ENCODE measurements at regions not wholly inside any gene's neighbourhood (a gene's known extent, or its start where the extent isn't known, plus 50 kb on each side); places are given as distances from the start of the nearest gene placed in this dataset.

GRCh38 chr4:38385093-38386004 lies 278.6 kb upstream of the KLF3 start:
- Histone ChIP-seq H3K4me1 (ENCODE audit: control insufficient read depth in 1 of 2, insufficient read depth in 2 of 2, low read length in 2 of 2) (no peaks in the 10 kb centered on the region), H3K4me3 (replicated peaks in 1 of 2; ENCODE audit: low read depth in 1 of 2, low read length in 2 of 2) (no peak overlapping the region), H3K27ac (ENCODE audit: low read depth, low read length) (no peak overlapping the region), H3K9ac (ENCODE audit: low read length) (no peak overlapping the region), H3K9me3 (ENCODE audit: control insufficient read depth in 1 of 2, insufficient read depth in 1 of 2, low read depth in 1 of 2, low read length in 2 of 2) (no peaks in the 10 kb centered on the region), H2AFZ (ENCODE audit: low read depth, low read length, poor library complexity, severe bottlenecking) (no peak overlapping the region), H4K20me1 (ENCODE audit: insufficient read depth) (no peaks in the 10 kb centered on the region), H3K79me2 (ENCODE audit: insufficient read depth, low read length) (no peaks in the 10 kb centered on the region), H3K9me2 (ENCODE audit: insufficient read depth) (no peaks in the 10 kb centered on the region), H3K4me2 (ENCODE audit: low read length) (no peak overlapping the region), H3K36me3 (ENCODE audit: control insufficient read depth in 1 of 2, insufficient read depth in 2 of 2, low read length in 2 of 2) (no peaks in the 10 kb centered on the region), H3K27me3 (ENCODE audit: insufficient read depth, low read length) (no peaks in the 10 kb centered on the region)
- ATAC-seq (no peak), DNase-seq (ENCODE audit: low read depth, low spot score) (no peak)
- CTCF ChIA-PET, result interaction anchor here (0.9 kb wide), 1 partner anchor 66 kb away, joined by 3 read pairs; no protein-coding TSS in a partner anchor
- BruUV-seq (replicated peaks), result no TSS peak
- TF ChIP-seq ELF1 (IDR thresholded peaks at IDR 0.05; ENCODE audit: borderline replicate concordance, low read depth) (no peak), POLR2A (IDR thresholded peaks at IDR 0.05; ENCODE audit: borderline replicate concordance, extremely low read depth, insufficient read depth, insufficient read length) (no peak), RAD21 (IDR thresholded peaks at IDR 0.05; ENCODE audit: low read depth) (no peak), TCF7L2 (IDR thresholded peaks at IDR 0.05; ENCODE audit: borderline replicate concordance, extremely low read depth, insufficient read depth, insufficient read length) (no peak), CBX3 (IDR thresholded peaks at IDR 0.05; ENCODE audit: low read depth) (no peak), CTCF (IDR thresholded peaks at IDR 0.05 in 2 of 3, conservative IDR thresholded peaks at IDR 0.05 in 1 of 3; ENCODE audit: borderline replicate concordance in 1 of 3, insufficient read depth in 1 of 3, low read depth in 2 of 3, low read length in 2 of 3) (no peak), EZH2 (IDR thresholded peaks at IDR 0.05) (no peak), JUND (IDR thresholded peaks at IDR 0.05) (no peak), POLR2AphosphoS5 (IDR thresholded peaks at IDR 0.05; ENCODE audit: low read depth, low read length) (no peak), EZH2phosphoT487 (IDR thresholded peaks at IDR 0.05; ENCODE audit: borderline replicate concordance) (no peak), ATF3 (IDR thresholded peaks at IDR 0.05) (no peak)
- intact Hi-C loops (cut with micrococcal nuclease), result no loop called here
- RAD21 ChIA-PET (ENCODE audit: low non-redundant PET in 1 of 2, low total read pairs in 2 of 2, uncharacterized antibody in 2 of 2, unreplicated experiment in 2 of 2), result interaction anchor here in 1 of 2 experiments (0.7 kb wide), 1 partner anchor 67 kb away, joined by 3 read pairs; no protein-coding TSS in a partner anchor
- POLR2A ChIA-PET, result no interaction called here
